ENCODE measurements at regions not wholly inside any gene's neighbourhood (a gene's known extent, or its start where the extent isn't known, plus 50 kb on each side); places are given as distances from the start of the nearest gene placed in this dataset.

GRCh38 chr10:28463141-28463540 is 69.8 kb upstream of the WAC start:
- TF ChIP-seq CTCF (conservative IDR thresholded peaks at IDR 0.05; ENCODE audit: low read length) = no peak
- no peak for TF ChIP-seq EZH2phosphoT487 (IDR thresholded peaks at IDR 0.05; ENCODE audit: borderline replicate concordance)
- H3K4me3 ChIP-seq (ENCODE audit: low read length, poor library complexity, severe bottlenecking) = no peak overlapping the region
- no peaks in the 10 kb centered on the region for H3K9me3 ChIP-seq (ENCODE audit: insufficient read depth, low read depth, low read length)
- no peak overlapping the region for H3K4me2 ChIP-seq (ENCODE audit: low read depth, low read length, poor library complexity, severe bottlenecking)
- H4K20me1 ChIP-seq (ENCODE audit: insufficient read depth, low read length, poor library complexity, severe bottlenecking) = no peaks in the 10 kb centered on the region
- H3K4me1 ChIP-seq (ENCODE audit: insufficient read depth, low read length, poor library complexity, severe bottlenecking) = no peaks in the 10 kb centered on the region
- no peaks in the 10 kb centered on the region for H3K79me2 ChIP-seq (ENCODE audit: insufficient read depth, low read length)
- no peak overlapping the region for H2AFZ ChIP-seq (ENCODE audit: low read length)
- H3K9me2 ChIP-seq (replicated peaks; ENCODE audit: low read depth, low read length) = no peaks in the 10 kb centered on the region
- H3K9ac ChIP-seq (ENCODE audit: low read depth, low read length, poor library complexity, severe bottlenecking) = no peak overlapping the region
- H3F3A ChIP-seq (ENCODE audit: low read depth) = no peaks in the 10 kb centered on the region
- no peaks in the 10 kb centered on the region for H3K36me3 ChIP-seq (ENCODE audit: insufficient read depth, low read length)
- no peaks in the 10 kb centered on the region for H3K27me3 ChIP-seq (ENCODE audit: insufficient read depth, low read length, poor library complexity, severe bottlenecking)

GRCh38 chr10:28463676-28464395 is 69.1 kb upstream of the WAC start:
- no peaks in the 10 kb centered on the region for H3K4me1 ChIP-seq (ENCODE audit: insufficient read depth, low read length, poor library complexity, severe bottlenecking)
- no peaks in the 10 kb centered on the region for H3K9me2 ChIP-seq (replicated peaks; ENCODE audit: low read depth, low read length)
- H3K9me3 ChIP-seq (ENCODE audit: insufficient read depth, low read depth, low read length) = no peaks in the 10 kb centered on the region
- no peaks in the 10 kb centered on the region for H4K20me1 ChIP-seq (ENCODE audit: insufficient read depth, low read length, poor library complexity, severe bottlenecking)
- TF ChIP-seq EZH2phosphoT487 (IDR thresholded peaks at IDR 0.05; ENCODE audit: borderline replicate concordance) = no peak
- TF ChIP-seq CTCF (conservative IDR thresholded peaks at IDR 0.05; ENCODE audit: low read length) = no peak
- H3K36me3 ChIP-seq (ENCODE audit: insufficient read depth, low read length) = no peaks in the 10 kb centered on the region
- H3K9ac ChIP-seq (ENCODE audit: low read depth, low read length, poor library complexity, severe bottlenecking) = no peak overlapping the region
- H2AFZ ChIP-seq (ENCODE audit: low read length) = no peak overlapping the region
- no peaks in the 10 kb centered on the region for H3K79me2 ChIP-seq (ENCODE audit: insufficient read depth, low read length)
- no peak overlapping the region for H3K4me2 ChIP-seq (ENCODE audit: low read depth, low read length, poor library complexity, severe bottlenecking)
- no peaks in the 10 kb centered on the region for H3K27me3 ChIP-seq (ENCODE audit: insufficient read depth, low read length, poor library complexity, severe bottlenecking)
- H3F3A ChIP-seq (ENCODE audit: low read depth) = no peaks in the 10 kb centered on the region
- no peak overlapping the region for H3K4me3 ChIP-seq (ENCODE audit: low read length, poor library complexity, severe bottlenecking)

- no peak for TF ChIP-seq EZH2phosphoT487 (IDR thresholded peaks at IDR 0.05; ENCODE audit: borderline replicate concordance)
- no peaks in the 10 kb centered on the region for H3F3A ChIP-seq (ENCODE audit: low read depth)
- H3K9me2 ChIP-seq (replicated peaks; ENCODE audit: low read depth, low read length) = no peaks in the 10 kb centered on the region
- H3K4me3 ChIP-seq (ENCODE audit: low read length, poor library complexity, severe bottlenecking) = no peak overlapping the region
- H4K20me1 ChIP-seq (ENCODE audit: insufficient read depth, low read length, poor library complexity, severe bottlenecking) = no peaks in the 10 kb centered on the region
- no peak overlapping the region for H3K9ac ChIP-seq (ENCODE audit: low read depth, low read length, poor library complexity, severe bottlenecking)
- H3K79me2 ChIP-seq (ENCODE audit: insufficient read depth, low read length) = no peaks in the 10 kb centered on the region
- no peak overlapping the region for H3K4me2 ChIP-seq (ENCODE audit: low read depth, low read length, poor library complexity, severe bottlenecking)
- H2AFZ ChIP-seq (ENCODE audit: low read length) = no peak overlapping the region
- no peaks in the 10 kb centered on the region for H3K9me3 ChIP-seq (ENCODE audit: insufficient read depth, low read depth, low read length)
- no peaks in the 10 kb centered on the region for H3K27me3 ChIP-seq (ENCODE audit: insufficient read depth, low read length, poor library complexity, severe bottlenecking)
- no peaks in the 10 kb centered on the region for H3K36me3 ChIP-seq (ENCODE audit: insufficient read depth, low read length)
- no peaks in the 10 kb centered on the region for H3K4me1 ChIP-seq (ENCODE audit: insufficient read depth, low read length, poor library complexity, severe bottlenecking)
These were observed 65.3 kb upstream of the WAC start for GRCh38 chr10:28467615-28468014.

Measured in Loucy (cell line).